GM12878 (cell line): ENCODE measurements at regions not wholly inside any gene's neighbourhood (a gene's known extent, or its start where the extent isn't known, plus 50 kb on each side); places are given as distances from the start of the nearest gene placed in this dataset.

Experiments
- ATAC-seq: fragments of 200-7000 bp; cut with Tn5 transposase; 3 replicates; pipeline ENCODE4 v1.9.1; 2020; ENCODE audit warnings: mild to moderate bottlenecking, moderate library complexity
- BruUV-seq: library from RNA; stranded (reverse); fragments of 400-500 nt; replicated peaks from 2 replicates; lab custom pipeline; 2021; lab: Mats Ljungman, UMichigan
- CTCF ChIA-PET: fragments of 300-600 bp; sonication (Branson Sonifier 250); formaldehyde crosslinking; extraction: SDS; loops from one replicate; lab custom pipeline; 2021; ENCODE audit warnings: inconsistent platforms; lab: Yijun Ruan, JAX
- POLR2A ChIA-PET: fragments of 350-600 bp; formaldehyde crosslinking; extraction: SDS; loops from one replicate; lab custom pipeline; 2021; ENCODE audit warnings: inconsistent platforms; lab: Charles Lee
- RAD21 ChIA-PET: fragments of 300-600 bp; sonication (Branson Sonifier 250); formaldehyde crosslinking; loops from one replicate; lab custom pipeline; 2023; ENCODE audit warnings: antibody characterized with exemption; ENCODE audit not compliant: unreplicated experiment; lab: Charles Lee
- SMC1A ChIA-PET: fragments of 300-600 bp; sonication (Branson Sonifier 250); formaldehyde crosslinking; loops from one replicate; lab custom pipeline; 2023; ENCODE audit not compliant: unreplicated experiment, uncharacterized antibody; lab: Charles Lee
- DNase-seq: peaks from one replicate; pipeline ENCODE4 v3.0.0-alpha.2; 2011; ENCODE audit warnings: low read depth, low spot score
- FAIRE-seq: peaks from 3 replicates; lab custom pipeline; 2011; peaks lifted over from hg19 to GRCh38; lab: Jason Lieb, UNC
- H2AFZ ChIP-seq: 2 replicates; pipeline ENCODE4 v1.6.0; 2011; ENCODE audit warnings: low read depth, low read length, control low read depth; ENCODE audit not compliant: control insufficient read depth
- H3K27ac ChIP-seq: 2 replicates; pipeline ENCODE4 v1.5.1; 2011; ENCODE audit warnings: control low read depth; ENCODE audit not compliant: control insufficient read depth, insufficient read depth
- H3K27me3 ChIP-seq, 2 experiments: replicated peaks in 1 of 2; 2 replicates each; pipeline versions ENCODE4 v1.6.0 to v1.6.1; 2011; ENCODE audit warnings: low read length in 1 of 2; ENCODE audit not compliant: control insufficient read depth in 2 of 2, insufficient read depth in 2 of 2
- H3K36me3 ChIP-seq, 2 experiments: 2 replicates each; pipeline ENCODE4 v1.5.1; 2011; ENCODE audit warnings: low read length in 1 of 2; ENCODE audit not compliant: control insufficient read depth in 2 of 2, insufficient read depth in 2 of 2
- H3K4me1 ChIP-seq: 2 replicates; pipeline ENCODE4 v1.6.1; 2011; ENCODE audit warnings: mild to moderate bottlenecking, low read length, moderate library complexity, mixed read lengths; ENCODE audit not compliant: control insufficient read depth, insufficient read depth
- H3K4me2 ChIP-seq: 2 replicates; pipeline ENCODE4 v1.6.0; 2011; ENCODE audit warnings: control low read depth; ENCODE audit not compliant: control insufficient read depth, insufficient read depth
- H3K4me3 ChIP-seq: fragments of 200-600 bp; sonication (generic); 2 replicates; pipeline ENCODE4 v1.5.1; 2016
- H3K79me2 ChIP-seq: 2 replicates; pipeline ENCODE4 v1.6.0; 2011; ENCODE audit warnings: low read length; ENCODE audit not compliant: control insufficient read depth, insufficient read depth
- H3K9ac ChIP-seq: 2 replicates; pipeline ENCODE4 v1.8.0; 2011; ENCODE audit warnings: low read length, control low read depth, mixed read lengths; ENCODE audit not compliant: control insufficient read depth, insufficient read depth
- H3K9me3 ChIP-seq: replicated peaks from 3 replicates; pipeline ENCODE4 v1.5.1; 2011; ENCODE audit warnings: mild to moderate bottlenecking, low read length; ENCODE audit not compliant: control insufficient read depth, insufficient read depth
- H4K20me1 ChIP-seq: 2 replicates; pipeline ENCODE4 v1.6.0; 2011; ENCODE audit not compliant: control insufficient read depth, insufficient read depth
- CBX3 ChIP-seq: fragments of 200-600 bp; sonication (generic); IDR thresholded peaks from 2 replicates; pipeline ENCODE4 v1.6.1; 2016; ENCODE audit warnings: low read depth, borderline replicate concordance
- KDM1A ChIP-seq: fragments of 200-600 bp; sonication (generic); IDR thresholded peaks from 2 replicates; pipeline ENCODE4 v1.6.1; 2016; ENCODE audit warnings: borderline replicate concordance
- MEF2B ChIP-seq: fragments of 450-650 bp; IDR thresholded peaks from 2 replicates; pipeline ENCODE4 v1.6.1; 2018; ENCODE audit warnings: mild to moderate bottlenecking, moderate library complexity; ENCODE audit not compliant: partially characterized antibody, poor library complexity, severe bottlenecking
- MYC ChIP-seq: IDR thresholded peaks from 2 replicates; pipeline ENCODE4 v1.6.1; 2011; ENCODE audit warnings: mild to moderate bottlenecking, low read length, moderate library complexity, inconsistent platforms; ENCODE audit not compliant: insufficient read depth, insufficient replicate concordance, insufficient read length, severe bottlenecking
- NR2C1 ChIP-seq: fragments of 450-650 bp; IDR thresholded peaks from 2 replicates; pipeline ENCODE4 v1.6.1; 2017; ENCODE audit warnings: antibody characterized with exemption, mild to moderate bottlenecking, moderate library complexity
- PAX8 ChIP-seq: fragments of 450-650 bp; IDR thresholded peaks from 2 replicates; pipeline ENCODE4 v1.6.1; 2017; ENCODE audit warnings: mild to moderate bottlenecking, moderate library complexity
- POLR2AphosphoS2 ChIP-seq: IDR thresholded peaks from 2 replicates; pipeline ENCODE4 v1.6.1; 2011; ENCODE audit warnings: low read depth, mild to moderate bottlenecking, low read length, improper control_type of control experiment, moderate library complexity
- POU2F2 ChIP-seq: IDR thresholded peaks from 3 replicates; pipeline ENCODE4 v1.6.1; 2011; ENCODE audit warnings: low read depth, mild to moderate bottlenecking, low read length, borderline replicate concordance
- RAD21 ChIP-seq: IDR thresholded peaks from 2 replicates; pipeline ENCODE4 v1.6.1; 2011; ENCODE audit warnings: mild to moderate bottlenecking, low read depth, low read length, moderate library complexity; ENCODE audit not compliant: insufficient read depth
- RELA ChIP-seq: fragments of 450-650 bp; IDR thresholded peaks from 2 replicates; pipeline ENCODE4 v1.8.0; 2014; ENCODE audit warnings: borderline replicate concordance; ENCODE audit not compliant: partially characterized antibody
- RUNX3 ChIP-seq: IDR thresholded peaks from 2 replicates; pipeline ENCODE4 v1.6.1; 2012; ENCODE audit warnings: low read length, inconsistent platforms
- SMC3 ChIP-seq: IDR thresholded peaks from 2 replicates; pipeline ENCODE4 v1.6.1; 2011; ENCODE audit warnings: low read length, improper control_type of control experiment, borderline replicate concordance
- ZZZ3 ChIP-seq: IDR thresholded peaks from 2 replicates; pipeline ENCODE4 v1.6.1; 2011; ENCODE audit warnings: low read depth; ENCODE audit not compliant: control insufficient read depth, insufficient read length
- WGBS: methylation state at CpG from one replicate; pipeline ENCODE4 v1.1.6; 2016; ENCODE audit warnings: low lambda C conversion rate; ENCODE audit not compliant: insufficient replicate concordance, insufficient coverage; ENCODE audit errors: missing lambda C conversion rate; 5-methylcytosine and 5-hydroxymethylcytosine counted together
- in situ Hi-C: fragments of 300-500 bp; cut with MboI; formaldehyde crosslinking; loops from 9 replicates; pipeline ENCODE4 v1.14.3; 2018; ENCODE audit warnings: mixed read lengths
- intact Hi-C: fragments of 100-400 bp; cut with micrococcal nuclease; formaldehyde crosslinking; loops from one replicate; pipeline ENCODE4 v1.14.2; 2022; ENCODE audit not compliant: unreplicated experiment
- TF ChIP-seq, protein P1 (sequence below): IDR thresholded peaks from 2 replicates; pipeline ENCODE4 v1.6.1; 2012; ENCODE audit warnings: mild to moderate bottlenecking, low read depth, low read length

- TF ChIP-seq KDM1A = no peak
- TF ChIP-seq, protein P1, sequence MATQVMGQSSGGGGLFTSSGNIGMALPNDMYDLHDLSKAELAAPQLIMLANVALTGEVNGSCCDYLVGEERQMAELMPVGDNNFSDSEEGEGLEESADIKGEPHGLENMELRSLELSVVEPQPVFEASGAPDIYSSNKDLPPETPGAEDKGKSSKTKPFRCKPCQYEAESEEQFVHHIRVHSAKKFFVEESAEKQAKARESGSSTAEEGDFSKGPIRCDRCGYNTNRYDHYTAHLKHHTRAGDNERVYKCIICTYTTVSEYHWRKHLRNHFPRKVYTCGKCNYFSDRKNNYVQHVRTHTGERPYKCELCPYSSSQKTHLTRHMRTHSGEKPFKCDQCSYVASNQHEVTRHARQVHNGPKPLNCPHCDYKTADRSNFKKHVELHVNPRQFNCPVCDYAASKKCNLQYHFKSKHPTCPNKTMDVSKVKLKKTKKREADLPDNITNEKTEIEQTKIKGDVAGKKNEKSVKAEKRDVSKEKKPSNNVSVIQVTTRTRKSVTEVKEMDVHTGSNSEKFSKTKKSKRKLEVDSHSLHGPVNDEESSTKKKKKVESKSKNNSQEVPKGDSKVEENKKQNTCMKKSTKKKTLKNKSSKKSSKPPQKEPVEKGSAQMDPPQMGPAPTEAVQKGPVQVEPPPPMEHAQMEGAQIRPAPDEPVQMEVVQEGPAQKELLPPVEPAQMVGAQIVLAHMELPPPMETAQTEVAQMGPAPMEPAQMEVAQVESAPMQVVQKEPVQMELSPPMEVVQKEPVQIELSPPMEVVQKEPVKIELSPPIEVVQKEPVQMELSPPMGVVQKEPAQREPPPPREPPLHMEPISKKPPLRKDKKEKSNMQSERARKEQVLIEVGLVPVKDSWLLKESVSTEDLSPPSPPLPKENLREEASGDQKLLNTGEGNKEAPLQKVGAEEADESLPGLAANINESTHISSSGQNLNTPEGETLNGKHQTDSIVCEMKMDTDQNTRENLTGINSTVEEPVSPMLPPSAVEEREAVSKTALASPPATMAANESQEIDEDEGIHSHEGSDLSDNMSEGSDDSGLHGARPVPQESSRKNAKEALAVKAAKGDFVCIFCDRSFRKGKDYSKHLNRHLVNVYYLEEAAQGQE = no peak
Measured at GRCh38 chr2:235350234-235350633, 143.6 kb upstream of the AGAP1 start (continued).

DNA sequence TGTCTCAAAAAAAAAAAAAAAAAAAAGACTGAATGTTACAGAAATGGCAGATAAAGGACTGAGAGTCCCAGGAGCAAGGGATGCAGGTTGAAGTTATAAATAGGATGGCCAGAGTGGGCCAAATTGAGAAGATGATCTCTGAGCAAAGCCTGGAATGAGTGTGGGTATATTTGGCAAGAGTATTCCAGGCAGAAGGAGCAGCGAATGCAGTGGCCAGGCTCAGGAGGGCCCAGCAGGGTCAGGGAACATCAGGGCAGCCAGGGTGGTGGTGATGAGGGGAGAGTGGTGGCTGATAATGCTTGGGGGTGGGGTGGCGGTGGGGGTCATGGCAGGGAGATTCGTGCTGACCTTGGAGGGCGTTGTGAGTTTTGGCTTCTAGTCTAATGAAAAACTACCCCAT, 141.3 kb upstream of the AGAP1 start:
- Histone ChIP-seq H3K4me1 (no peaks in the 10 kb centered on the region), H3K27me3 (no peaks in the 10 kb centered on the region), H3K4me3 (no peak overlapping the region), H3K9me3 (no peaks in the 10 kb centered on the region), H3K27ac (no peak overlapping the region), H3K79me2 (no peaks in the 10 kb centered on the region), H3K4me2 (no peak overlapping the region), H3K9ac (no peak overlapping the region), H2AFZ (no peak overlapping the region), H4K20me1 (no peaks in the 10 kb centered on the region), H3K36me3 (no peaks in the 10 kb centered on the region)
- RAD21 ChIA-PET = no interaction called here
- 0% methylated on average over 4 of the region's 4 CpGs for WGBS
- TF ChIP-seq RAD21 (no peak), CBX3 (no peak), RELA (no peak), MEF2B (no peak), NR2C1 (no peak), PAX8 (no peak), MYC (no peak), POLR2AphosphoS2 (no peak), POU2F2 (no peak), RUNX3 (no peak), SMC3 (no peak), ZZZ3 (no peak)
- SMC1A ChIA-PET = no interaction called here
- no peak for ATAC-seq
- intact Hi-C loops (no loop called here), in situ Hi-C loops (no loop called here)
- no TSS peak for BruUV-seq
- DNase-seq = no peak
- no peak for FAIRE-seq
- POLR2A ChIA-PET = no interaction called here
- CTCF ChIA-PET = no interaction called here
